VCaP (cell line): ENCODE measurements at regions not wholly inside any gene's neighbourhood (a gene's known extent, or its start where the extent isn't known, plus 50 kb on each side); places are given as distances from the start of the nearest gene placed in this dataset.

Experiments used
- H3K27ac ChIP-seq: fragments of 450-650 bp; 2 replicates; pipeline ENCODE4 v1.5.1; 2017
- TF ChIP-seq, protein P1 (sequence below): fragments of 450-650 bp; conservative IDR thresholded peaks from 2 replicates; pipeline ENCODE4 v1.5.1; 2017; ENCODE audit warnings: mild to moderate bottlenecking, moderate library complexity

- no peak overlapping the region for H3K27ac ChIP-seq
- TF ChIP-seq, protein P1, sequence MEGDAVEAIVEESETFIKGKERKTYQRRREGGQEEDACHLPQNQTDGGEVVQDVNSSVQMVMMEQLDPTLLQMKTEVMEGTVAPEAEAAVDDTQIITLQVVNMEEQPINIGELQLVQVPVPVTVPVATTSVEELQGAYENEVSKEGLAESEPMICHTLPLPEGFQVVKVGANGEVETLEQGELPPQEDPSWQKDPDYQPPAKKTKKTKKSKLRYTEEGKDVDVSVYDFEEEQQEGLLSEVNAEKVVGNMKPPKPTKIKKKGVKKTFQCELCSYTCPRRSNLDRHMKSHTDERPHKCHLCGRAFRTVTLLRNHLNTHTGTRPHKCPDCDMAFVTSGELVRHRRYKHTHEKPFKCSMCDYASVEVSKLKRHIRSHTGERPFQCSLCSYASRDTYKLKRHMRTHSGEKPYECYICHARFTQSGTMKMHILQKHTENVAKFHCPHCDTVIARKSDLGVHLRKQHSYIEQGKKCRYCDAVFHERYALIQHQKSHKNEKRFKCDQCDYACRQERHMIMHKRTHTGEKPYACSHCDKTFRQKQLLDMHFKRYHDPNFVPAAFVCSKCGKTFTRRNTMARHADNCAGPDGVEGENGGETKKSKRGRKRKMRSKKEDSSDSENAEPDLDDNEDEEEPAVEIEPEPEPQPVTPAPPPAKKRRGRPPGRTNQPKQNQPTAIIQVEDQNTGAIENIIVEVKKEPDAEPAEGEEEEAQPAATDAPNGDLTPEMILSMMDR = no peak
Measured at GRCh38 chr3:72354486-72354885, 493.8 kb downstream of the SHQ1 start.

GRCh38 chr3:72353236-72354128, 494.8 kb downstream of the SHQ1 start:
- no peak overlapping the region for H3K27ac ChIP-seq
- TF ChIP-seq, protein P1 = no peak

DNA sequence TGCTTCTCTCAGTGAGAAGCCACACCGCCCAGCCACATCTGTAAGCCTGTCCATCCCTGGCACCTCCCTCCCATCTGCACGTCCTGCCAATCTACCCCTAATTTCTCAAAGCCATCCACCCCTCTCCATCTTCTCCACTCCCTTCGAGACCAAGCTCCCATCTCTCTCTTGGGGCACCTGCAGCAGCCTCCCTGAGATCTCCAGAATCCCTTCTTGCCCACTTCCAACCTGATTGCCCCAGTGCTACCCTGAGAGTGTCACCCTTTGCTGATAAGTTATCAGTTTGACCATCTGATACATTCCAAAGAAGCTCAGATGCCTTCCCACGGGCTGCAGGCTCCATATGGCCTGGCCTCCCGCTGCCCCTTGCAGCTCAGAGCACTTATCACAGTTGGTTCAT, 496.1 kb downstream of the SHQ1 start:
- H3K27ac ChIP-seq = no peak overlapping the region
- TF ChIP-seq, protein P1 = no peak

- TF ChIP-seq, protein P1 = no peak
Measured at GRCh38 chr3:72351536-72351935, 496.7 kb downstream of the SHQ1 start.

DNA sequence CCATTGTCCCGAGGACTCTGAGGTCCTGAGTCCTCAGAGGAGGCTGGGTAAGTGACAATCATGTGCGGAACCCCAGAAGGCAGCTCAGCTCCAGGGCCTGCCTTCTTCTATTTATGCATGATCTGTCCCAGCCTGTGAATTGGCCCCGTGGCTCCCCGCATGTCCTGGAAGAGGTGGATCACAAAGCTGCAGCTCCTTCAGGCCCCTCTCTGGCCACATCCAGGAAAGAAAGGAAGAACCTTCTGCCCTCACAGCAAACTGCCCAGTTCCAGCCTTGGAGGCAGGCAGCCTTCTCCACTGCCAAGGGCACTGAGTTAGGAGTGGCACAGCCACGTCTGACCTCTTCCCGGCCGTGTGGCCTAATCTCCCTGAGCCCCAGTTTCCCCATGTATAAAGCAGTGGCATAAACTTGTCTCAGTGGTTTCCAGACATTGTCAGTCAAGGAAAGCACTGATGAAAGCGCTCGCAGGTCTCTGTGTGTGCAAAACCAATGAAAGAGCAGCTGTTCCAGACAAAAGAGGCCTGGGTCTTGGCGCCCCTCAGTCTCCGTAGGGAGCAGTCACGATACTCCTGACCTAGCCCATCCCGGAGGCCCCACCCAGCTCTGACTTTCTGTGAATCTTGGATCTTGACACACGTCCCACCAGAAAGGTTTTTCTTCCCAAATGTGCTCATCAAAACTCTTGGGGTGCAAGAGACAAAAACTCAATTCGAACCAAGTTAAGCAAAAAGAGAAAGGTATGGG, 497.3 kb downstream of the SHQ1 start:
- TF ChIP-seq, protein P1 = no peak
- H3K27ac ChIP-seq = no peak overlapping the region

More at GRCh38 chr3:72351536-72351935, 496.7 kb downstream of the SHQ1 start:
- no peak overlapping the region for H3K27ac ChIP-seq

- H3K27ac ChIP-seq = peak overlapping the region; percentile 79
- TF ChIP-seq, protein P1 = no peak
Measured at GRCh38 chr3:72348357-72348756, 499.9 kb downstream of the SHQ1 start.

GRCh38 chr3:72347819-72348319, 500.4 kb downstream of the SHQ1 start:
- TF ChIP-seq, protein P1 = peak; percentile 27
- H3K27ac ChIP-seq = peak overlapping the region; percentile 79
